IMR-90 (cell line): ENCODE measurements at regions not wholly inside any gene's neighbourhood (a gene's known extent, or its start where the extent isn't known, plus 50 kb on each side); places are given as distances from the start of the nearest gene placed in this dataset.

Experiments used
- ATAC-seq: fragments of 200-7000 bp; cut with Tn5 transposase; 2 replicates; pipeline ENCODE4 v1.9.1; 2020; ENCODE audit warnings: low read depth, mild to moderate bottlenecking, moderate library complexity
- BruUV-seq: library from RNA; stranded (reverse); fragments of 400-500 nt; replicated peaks from 2 replicates; lab custom pipeline; 2021; lab: Mats Ljungman, UMichigan
- CTCF ChIA-PET: fragments of 300-600 bp; formaldehyde crosslinking; extraction: SDS; loops from one replicate; lab custom pipeline; 2021; ENCODE audit warnings: antibody characterized with exemption; lab: Yijun Ruan, JAX
- POLR2A ChIA-PET: fragments of 300-600 bp; sonication (Branson Sonifier 250); formaldehyde crosslinking; loops from one replicate; lab custom pipeline; 2022; ENCODE audit warnings: antibody characterized with exemption; ENCODE audit not compliant: unreplicated experiment; lab: Charles Lee
- DNase-seq: peaks from one replicate; pipeline ENCODE4 v3.0.0; 2013
- H2AFZ ChIP-seq: replicated peaks from 2 replicates; pipeline ENCODE3; 2013; ENCODE audit warnings: low read length, mild to moderate bottlenecking; ENCODE audit not compliant: poor library complexity
- H2AK5ac ChIP-seq: 2 replicates; pipeline ENCODE4 v1.6.1; 2013; ENCODE audit warnings: low read depth, low read length, inconsistent platforms
- H2AK9ac ChIP-seq: replicated peaks from 2 replicates; pipeline ENCODE3; 2013; ENCODE audit warnings: mild to moderate bottlenecking, low read depth, low read length, moderate library complexity; ENCODE audit not compliant: poor library complexity
- H2BK120ac ChIP-seq: 2 replicates; pipeline ENCODE4 v1.6.1; 2013; ENCODE audit warnings: low read depth, low read length, inconsistent platforms
- H2BK15ac ChIP-seq: 3 replicates; pipeline ENCODE4 v1.6.1; 2013; ENCODE audit warnings: low read depth, low read length, inconsistent platforms
- H2BK20ac ChIP-seq: 2 replicates; pipeline ENCODE4 v1.6.1; 2013; ENCODE audit warnings: low read depth, mild to moderate bottlenecking, inconsistent platforms, low read length, moderate library complexity
- H2BK5ac ChIP-seq: 2 replicates; pipeline ENCODE4 v1.6.1; 2013; ENCODE audit warnings: mild to moderate bottlenecking, low read depth, low read length, inconsistent platforms; ENCODE audit not compliant: poor library complexity, severe bottlenecking
- H3K14ac ChIP-seq: replicated peaks from 2 replicates; pipeline ENCODE4 v1.6.1; 2013; ENCODE audit warnings: low read depth, low read length, inconsistent platforms
- H3K18ac ChIP-seq: 2 replicates; pipeline ENCODE4 v1.6.1; 2013; ENCODE audit warnings: low read depth, low read length, control low read depth
- H3K23ac ChIP-seq: 2 replicates; pipeline ENCODE4 v1.6.1; 2013; ENCODE audit warnings: low read depth, low read length, inconsistent platforms
- H3K27ac ChIP-seq: 2 replicates; pipeline ENCODE4 v1.5.1; 2013; ENCODE audit warnings: mild to moderate bottlenecking, control low read depth, low read length; ENCODE audit not compliant: insufficient read depth
- H3K27me3 ChIP-seq: 2 replicates; pipeline ENCODE4 v1.6.1; 2013; ENCODE audit warnings: low read length; ENCODE audit not compliant: control insufficient read depth, insufficient read depth
- H3K36me3 ChIP-seq: 2 replicates; pipeline ENCODE4 v1.6.1; 2013; ENCODE audit warnings: low read length, mixed read lengths; ENCODE audit not compliant: control insufficient read depth, insufficient read depth
- H3K4ac ChIP-seq: 2 replicates; pipeline ENCODE4 v1.6.1; 2013; ENCODE audit warnings: low read depth, low read length, inconsistent platforms
- H3K4me1 ChIP-seq: 2 replicates; pipeline ENCODE4 v1.6.1; 2013; ENCODE audit warnings: low read length, mixed read lengths; ENCODE audit not compliant: control insufficient read depth, insufficient read depth
- H3K4me2 ChIP-seq: 2 replicates; pipeline ENCODE4 v1.6.1; 2013; ENCODE audit warnings: low read depth, mild to moderate bottlenecking, control low read depth, low read length, moderate library complexity
- H3K4me3 ChIP-seq: 2 replicates; pipeline ENCODE4 v1.5.1; 2013; ENCODE audit warnings: low read depth, mild to moderate bottlenecking, control low read depth, low read length, moderate library complexity; ENCODE audit not compliant: insufficient read depth
- H3K56ac ChIP-seq: 2 replicates; pipeline ENCODE4 v1.6.1; 2013; ENCODE audit warnings: low read length, inconsistent platforms; ENCODE audit not compliant: insufficient read depth; ENCODE audit errors: extremely low read depth
- H3K79me1 ChIP-seq, 2 experiments: 2 replicates each; pipeline ENCODE4 v1.6.1; 2013; ENCODE audit warnings: low read length in 2 of 2, inconsistent platforms in 1 of 2, low read depth in 1 of 2
- H3K9ac ChIP-seq: 2 replicates; pipeline ENCODE4 v1.6.1; 2013; ENCODE audit warnings: low read depth, low read length, control low read depth
- H3K9me1 ChIP-seq: 2 replicates; pipeline ENCODE4 v1.6.1; 2013; ENCODE audit warnings: low read length, inconsistent platforms; ENCODE audit not compliant: insufficient read depth
- H3K9me3 ChIP-seq: 2 replicates; pipeline ENCODE4 v1.6.1; 2013; ENCODE audit warnings: low read length; ENCODE audit not compliant: control insufficient read depth, insufficient read depth
- H4K20me1 ChIP-seq: 2 replicates; pipeline ENCODE4 v1.6.1; 2013; ENCODE audit warnings: low read length, inconsistent platforms; ENCODE audit not compliant: insufficient read depth
- H4K5ac ChIP-seq: 2 replicates; pipeline ENCODE4 v1.6.1; 2013; ENCODE audit warnings: mild to moderate bottlenecking, low read depth, low read length, control low read depth
- H4K8ac ChIP-seq, 2 experiments: 2 replicates each; pipeline ENCODE4 v1.6.1; 2013; ENCODE audit warnings: low read depth in 2 of 2, low read length in 2 of 2, control low read depth in 1 of 2, inconsistent platforms in 1 of 2
- H4K91ac ChIP-seq: 2 replicates; pipeline ENCODE4 v1.6.1; 2013; ENCODE audit warnings: low read depth, low read length, inconsistent platforms; ENCODE audit not compliant: insufficient read depth
- BHLHE40 ChIP-seq: fragments of 150-350 bp; IDR thresholded peaks from 2 replicates; pipeline ENCODE4 v1.6.1; 2016; ENCODE audit warnings: mild to moderate bottlenecking, low read depth, low read length
- CEBPB ChIP-seq: IDR thresholded peaks from 2 replicates; pipeline ENCODE4 v1.6.1; 2012; ENCODE audit warnings: low read depth, low read length, improper control_type of control experiment
- CHD1 ChIP-seq: IDR thresholded peaks from 2 replicates; pipeline ENCODE4 v1.6.1; 2012; ENCODE audit warnings: low read depth, low read length, improper control_type of control experiment
- CTCF ChIP-seq: conservative IDR thresholded peaks from 2 replicates; pipeline ENCODE4 v1.5.1; 2012; ENCODE audit warnings: mild to moderate bottlenecking, low read depth, low read length, improper control_type of control experiment
- FOS ChIP-seq: fragments of 150-350 bp; IDR thresholded peaks from 2 replicates; pipeline ENCODE4 v1.6.1; 2016; ENCODE audit warnings: low read depth, low read length
- MAFK ChIP-seq: IDR thresholded peaks from 2 replicates; pipeline ENCODE4 v1.6.1; 2012; ENCODE audit warnings: low read depth, low read length, improper control_type of control experiment
- MAZ ChIP-seq: IDR thresholded peaks from 2 replicates; pipeline ENCODE4 v1.6.1; 2012; ENCODE audit warnings: low read depth, mild to moderate bottlenecking, low read length, improper control_type of control experiment, moderate library complexity, borderline replicate concordance
- MXI1 ChIP-seq: IDR thresholded peaks from 2 replicates; pipeline ENCODE4 v1.6.1; 2012; ENCODE audit warnings: low read depth, mild to moderate bottlenecking, low read length, moderate library complexity, borderline replicate concordance
- NFE2L2 ChIP-seq: fragments of 150-350 bp; IDR thresholded peaks from 2 replicates; pipeline ENCODE4 v1.6.1; 2016; ENCODE audit warnings: low read depth, mild to moderate bottlenecking, low read length
- POLR2A ChIP-seq: IDR thresholded peaks from 2 replicates; pipeline ENCODE4 v1.6.1; 2012; ENCODE audit warnings: mild to moderate bottlenecking, low read depth, low read length
- RAD21 ChIP-seq: IDR thresholded peaks from 2 replicates; pipeline ENCODE4 v1.6.1; 2012; ENCODE audit warnings: low read length, improper control_type of control experiment
- RCOR1 ChIP-seq: IDR thresholded peaks from 2 replicates; pipeline ENCODE4 v1.6.1; 2012; ENCODE audit warnings: mild to moderate bottlenecking, low read length, improper control_type of control experiment; ENCODE audit not compliant: insufficient replicate concordance
- RFX5 ChIP-seq: IDR thresholded peaks from 2 replicates; pipeline ENCODE4 v1.8.0; 2012; ENCODE audit warnings: low read depth, mild to moderate bottlenecking, low read length, moderate library complexity
- SMC3 ChIP-seq: fragments of 150-350 bp; IDR thresholded peaks from 2 replicates; pipeline ENCODE4 v1.6.1; 2016; ENCODE audit warnings: low read depth, mild to moderate bottlenecking, antibody characterized with exemption, low read length, moderate library complexity
- WGBS, 2 experiments: methylation state at CpG; one replicate each; pipeline versions ENCODE4 v1.1.5 to v1.1.7; 2013; ENCODE audit warnings: missing lambda C conversion rate in 2 of 2; ENCODE audit not compliant: insufficient read length in 1 of 2; ENCODE audit errors: extremely low coverage in 2 of 2; 5-methylcytosine and 5-hydroxymethylcytosine counted together
- dilution Hi-C: fragments of 300-500 bp; cut with HindIII; formaldehyde crosslinking; loops from one replicate; pipeline ENCODE4 v1.14.3; 2018; ENCODE audit warnings: low sequenced_read_pairs; ENCODE audit not compliant: unreplicated experiment
- in situ Hi-C: fragments of 300-500 bp; cut with MboI; formaldehyde crosslinking; loops from 3 replicates; pipeline ENCODE4 v1.14.3; 2019; ENCODE audit warnings: low sequenced_read_pairs, inconsistent platforms, mixed read lengths
- intact Hi-C: fragments of 100-400 bp; cut with micrococcal nuclease; formaldehyde crosslinking; loops from 2 replicates; pipeline ENCODE4 v1.10.0; 2022
- TF ChIP-seq, protein P1 (sequence below): fragments of 150-350 bp; IDR thresholded peaks from 2 replicates; pipeline ENCODE4 v1.6.1; 2017; ENCODE audit warnings: mild to moderate bottlenecking, antibody characterized with exemption, low read length, low read depth
- TF ChIP-seq, protein P2 (sequence below): fragments of 150-350 bp; IDR thresholded peaks from 2 replicates; pipeline ENCODE4 v1.6.1; 2016; ENCODE audit warnings: low read depth, mild to moderate bottlenecking, low read length, moderate library complexity, borderline replicate concordance

- no peak overlapping the region for H3K14ac ChIP-seq
- no peak overlapping the region for H2AFZ ChIP-seq
- H3K23ac ChIP-seq: no peak overlapping the region
- TF ChIP-seq RAD21: no peak
- no peak for TF ChIP-seq MXI1
- TF ChIP-seq, protein P1, sequence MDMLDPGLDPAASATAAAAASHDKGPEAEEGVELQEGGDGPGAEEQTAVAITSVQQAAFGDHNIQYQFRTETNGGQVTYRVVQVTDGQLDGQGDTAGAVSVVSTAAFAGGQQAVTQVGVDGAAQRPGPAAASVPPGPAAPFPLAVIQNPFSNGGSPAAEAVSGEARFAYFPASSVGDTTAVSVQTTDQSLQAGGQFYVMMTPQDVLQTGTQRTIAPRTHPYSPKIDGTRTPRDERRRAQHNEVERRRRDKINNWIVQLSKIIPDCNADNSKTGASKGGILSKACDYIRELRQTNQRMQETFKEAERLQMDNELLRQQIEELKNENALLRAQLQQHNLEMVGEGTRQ: no peak
- no peak for TF ChIP-seq CTCF
- no peak for TF ChIP-seq RFX5
- no peak for TF ChIP-seq POLR2A
- TF ChIP-seq CHD1: no peak
- no peak for TF ChIP-seq RCOR1
- no peak for TF ChIP-seq BHLHE40
- TF ChIP-seq SMC3: no peak
- TF ChIP-seq, protein P2, sequence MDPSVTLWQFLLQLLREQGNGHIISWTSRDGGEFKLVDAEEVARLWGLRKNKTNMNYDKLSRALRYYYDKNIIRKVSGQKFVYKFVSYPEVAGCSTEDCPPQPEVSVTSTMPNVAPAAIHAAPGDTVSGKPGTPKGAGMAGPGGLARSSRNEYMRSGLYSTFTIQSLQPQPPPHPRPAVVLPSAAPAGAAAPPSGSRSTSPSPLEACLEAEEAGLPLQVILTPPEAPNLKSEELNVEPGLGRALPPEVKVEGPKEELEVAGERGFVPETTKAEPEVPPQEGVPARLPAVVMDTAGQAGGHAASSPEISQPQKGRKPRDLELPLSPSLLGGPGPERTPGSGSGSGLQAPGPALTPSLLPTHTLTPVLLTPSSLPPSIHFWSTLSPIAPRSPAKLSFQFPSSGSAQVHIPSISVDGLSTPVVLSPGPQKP: no peak
- no peak for TF ChIP-seq NFE2L2
- no peak for TF ChIP-seq MAZ
- TF ChIP-seq CEBPB: no peak
- no peak for TF ChIP-seq FOS
- no peak for TF ChIP-seq MAFK
- intact Hi-C loops (no loop called here), dilution Hi-C loops (no loop called here), in situ Hi-C loops (no loop called here)
- H2BK5ac ChIP-seq: no peak overlapping the region
- no peak overlapping the region for H3K4me3 ChIP-seq
- H4K91ac ChIP-seq: no peak overlapping the region
- H2BK15ac ChIP-seq: no peak overlapping the region
- no peak overlapping the region for H3K9ac ChIP-seq
- no peak overlapping the region for H3K27ac ChIP-seq
- H4K20me1 ChIP-seq: no peaks in the 10 kb centered on the region
- POLR2A ChIA-PET: no interaction called here
- no peaks in the 10 kb centered on the region for H3K9me3 ChIP-seq
- ATAC-seq (no peak), DNase-seq (no peak)
- BruUV-seq: no TSS peak
- no peak overlapping the region for H2BK20ac ChIP-seq
- H3K56ac ChIP-seq: no peak overlapping the region
- H3K4me1 ChIP-seq: no peaks in the 10 kb centered on the region
- H2BK120ac ChIP-seq: no peak overlapping the region
- no peaks in the 10 kb centered on the region for H3K79me1 ChIP-seq
- no peak overlapping the region for H4K8ac ChIP-seq
- H3K36me3 ChIP-seq: no peaks in the 10 kb centered on the region
- no peaks in the 10 kb centered on the region for H3K9me1 ChIP-seq
- H3K18ac ChIP-seq: no peak overlapping the region
- H3K27me3 ChIP-seq: peaks cover 10% of the 10 kb centered on the region
- H4K5ac ChIP-seq: no peak overlapping the region
- H3K4me2 ChIP-seq: no peak overlapping the region
- H3K4ac ChIP-seq: no peak overlapping the region
- WGBS, 2 experiments: 62% methylated on average over 6 of the region's 15 CpGs; no CpG with 5 or more reads in 1 of the 2 experiments
- no peak overlapping the region for H2AK9ac ChIP-seq
- H2AK5ac ChIP-seq: no peak overlapping the region
- CTCF ChIA-PET: no interaction called here
Observed at GRCh38 chr9:126020836-126021235, 273.7 kb downstream of the PBX3 start.
